ENCODE measurements at regions not wholly inside any gene's neighbourhood (a gene's known extent, or its start where the extent isn't known, plus 50 kb on each side); places are given as distances from the start of the nearest gene placed in this dataset.
A peak's percentile ranks its signal among the peaks of the same experiment; 100 is the strongest.
"Not testable (repeated sequence)": the region's sequence is repeated elsewhere in the genome, so short reads cannot be mapped to it uniquely, and the experiment has no call there.

- H3K27me3 ChIP-seq (ENCODE audit: control insufficient read depth in 2 of 2, insufficient read depth in 2 of 2, low read length in 2 of 2); H3K4me3 Mint-ChIP-seq; DNase-seq; H3K4me1 Mint-ChIP-seq; CTCF ChIA-PET; H3K9me3 Mint-ChIP-seq; intact Hi-C loops (cut with micrococcal nuclease); H3K4me3 ChIP-seq (ENCODE audit: low read length); ATAC-seq; H3K36me3 Mint-ChIP-seq; H3K27ac Mint-ChIP-seq; H3K27me3 Mint-ChIP-seq; POLR2A ChIA-PET; H3K27ac ChIP-seq (ENCODE audit: low read depth, low read length); H3K4me1 ChIP-seq (ENCODE audit: control insufficient read depth in 2 of 2, insufficient read depth in 2 of 2, low read length in 2 of 2); H3K9me3 ChIP-seq (ENCODE audit: control insufficient read depth in 2 of 3, low read length in 3 of 3); H3K36me3 ChIP-seq (ENCODE audit: control insufficient read depth in 2 of 3, insufficient read depth in 3 of 3, low read length in 3 of 3): not testable (repeated sequence)
Observed at GRCh38 chr14:18295844-18296243, 305.1 kb upstream of the OR11H12 start.

DNA sequence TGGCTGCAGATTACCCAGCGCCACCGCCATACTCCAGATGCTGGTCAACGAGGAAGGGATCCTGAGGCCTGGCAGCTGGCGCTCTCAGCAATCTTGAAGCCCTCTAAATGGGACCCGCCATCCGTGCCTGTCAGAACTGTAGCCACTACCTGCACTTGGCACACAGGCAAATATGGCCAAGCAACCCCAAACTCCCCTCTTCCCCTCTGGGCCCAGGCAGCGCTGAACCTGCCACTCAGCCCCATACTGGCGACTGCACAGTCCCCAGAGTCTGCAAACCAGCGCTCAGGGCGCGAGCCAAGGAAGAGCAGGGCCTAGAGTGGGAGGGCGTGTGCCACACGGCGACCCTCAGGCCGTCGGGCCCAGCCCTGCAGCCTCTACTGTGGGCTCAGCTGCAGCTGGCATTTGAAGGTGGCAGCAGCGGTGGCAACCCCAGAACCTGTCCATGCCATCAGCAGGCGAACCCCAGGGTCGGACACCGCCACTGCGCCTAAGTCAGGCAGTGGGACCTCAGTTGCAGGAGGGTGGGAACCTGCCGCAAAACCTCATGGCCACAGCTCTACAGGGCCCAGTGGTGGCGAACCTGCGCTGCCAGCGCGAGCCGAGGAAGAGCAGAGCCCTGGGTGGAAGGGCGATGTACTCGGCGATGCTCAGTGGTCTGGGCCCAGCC is 268.4 kb upstream of the OR11H12 start:
- H3K9me3 Mint-ChIP-seq; H3K27me3 ChIP-seq (ENCODE audit: control insufficient read depth in 2 of 2, insufficient read depth in 2 of 2, low read length in 2 of 2); H3K27me3 Mint-ChIP-seq; intact Hi-C loops (cut with micrococcal nuclease); H3K36me3 Mint-ChIP-seq; DNase-seq; H3K4me3 Mint-ChIP-seq; H3K4me1 Mint-ChIP-seq; H3K27ac Mint-ChIP-seq; CTCF ChIA-PET; H3K36me3 ChIP-seq (ENCODE audit: control insufficient read depth in 2 of 3, insufficient read depth in 3 of 3, low read length in 3 of 3); H3K4me3 ChIP-seq (ENCODE audit: low read length); POLR2A ChIA-PET; H3K4me1 ChIP-seq (ENCODE audit: control insufficient read depth in 2 of 2, insufficient read depth in 2 of 2, low read length in 2 of 2); ATAC-seq; H3K9me3 ChIP-seq (ENCODE audit: control insufficient read depth in 2 of 3, low read length in 3 of 3); H3K27ac ChIP-seq (ENCODE audit: low read depth, low read length): not testable (repeated sequence)

- not testable (repeated sequence) for H3K4me1 ChIP-seq (ENCODE audit: control insufficient read depth in 2 of 2, insufficient read depth in 2 of 2, low read length in 2 of 2)
Observed at GRCh38 chr14:18333316-18333715, 267.6 kb upstream of the OR11H12 start.

DNA sequence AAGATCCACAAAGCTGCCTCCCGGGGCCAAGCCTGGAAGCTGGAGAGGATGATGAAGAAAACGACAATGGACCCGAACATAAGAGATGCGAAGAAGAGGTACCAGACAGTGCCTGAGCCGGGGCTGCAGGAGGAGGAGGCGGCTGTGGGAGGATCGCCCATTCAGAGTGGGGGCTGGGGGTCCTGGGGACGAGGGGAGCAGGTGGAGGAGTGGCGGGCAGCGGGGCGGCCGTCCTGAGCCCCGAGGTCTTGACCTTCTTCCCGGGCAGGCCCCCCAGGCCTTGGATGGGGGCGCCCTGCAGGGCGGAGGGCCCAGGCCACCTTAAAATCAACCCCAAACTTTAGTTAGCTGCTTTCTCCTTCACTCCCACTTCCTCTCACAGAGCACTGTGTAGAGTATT is 267.1 kb upstream of the OR11H12 start:
- H3K4me1 ChIP-seq (ENCODE audit: control insufficient read depth in 2 of 2, insufficient read depth in 2 of 2, low read length in 2 of 2); H3K9me3 Mint-ChIP-seq; ATAC-seq; H3K36me3 Mint-ChIP-seq; H3K27me3 ChIP-seq (ENCODE audit: control insufficient read depth in 2 of 2, insufficient read depth in 2 of 2, low read length in 2 of 2); H3K4me1 Mint-ChIP-seq; CTCF ChIA-PET; intact Hi-C loops (cut with micrococcal nuclease); H3K27ac Mint-ChIP-seq; DNase-seq; H3K27me3 Mint-ChIP-seq; H3K4me3 Mint-ChIP-seq; POLR2A ChIA-PET; H3K9me3 ChIP-seq (ENCODE audit: control insufficient read depth in 2 of 3, low read length in 3 of 3); H3K36me3 ChIP-seq (ENCODE audit: control insufficient read depth in 2 of 3, insufficient read depth in 3 of 3, low read length in 3 of 3); H3K4me3 ChIP-seq (ENCODE audit: low read length); H3K27ac ChIP-seq (ENCODE audit: low read depth, low read length): not testable (repeated sequence)

More at GRCh38 chr14:18333316-18333715, 267.6 kb upstream of the OR11H12 start:
- CTCF ChIA-PET; H3K9me3 Mint-ChIP-seq; intact Hi-C loops (cut with micrococcal nuclease); H3K36me3 ChIP-seq (ENCODE audit: control insufficient read depth in 2 of 3, insufficient read depth in 3 of 3, low read length in 3 of 3); POLR2A ChIA-PET; H3K4me3 ChIP-seq (ENCODE audit: low read length); H3K4me1 Mint-ChIP-seq; H3K27ac ChIP-seq (ENCODE audit: low read depth, low read length); H3K4me3 Mint-ChIP-seq; H3K36me3 Mint-ChIP-seq; H3K9me3 ChIP-seq (ENCODE audit: control insufficient read depth in 2 of 3, low read length in 3 of 3); H3K27ac Mint-ChIP-seq; ATAC-seq; H3K27me3 ChIP-seq (ENCODE audit: control insufficient read depth in 2 of 2, insufficient read depth in 2 of 2, low read length in 2 of 2); H3K27me3 Mint-ChIP-seq: not testable (repeated sequence)
- DNase-seq: peak in 1 of 9 donors; percentile 6
